SK-N-MC (cell line): ENCODE measurements at regions not wholly inside any gene's neighbourhood (a gene's known extent, or its start where the extent isn't known, plus 50 kb on each side); places are given as distances from the start of the nearest gene placed in this dataset.

ENCODE experiments used
- DNase-seq: peaks from one replicate; pipeline ENCODE4 v3.0.0-alpha.2; 2011; ENCODE audit warnings: low read depth, low spot score
- H3K27ac ChIP-seq: fragments of 200-600 bp; sonication (generic); 2 replicates; pipeline ENCODE4 v1.5.1; 2016; ENCODE audit warnings: mixed run types
- H3K36me3 ChIP-seq: fragments of 200-600 bp; sonication (generic); 2 replicates; pipeline ENCODE4 v1.6.1; 2017; ENCODE audit warnings: antibody characterized with exemption, low read length, mixed read lengths; ENCODE audit not compliant: insufficient read depth
- H3K4me3 ChIP-seq: fragments of 200-600 bp; sonication (generic); 2 replicates; pipeline ENCODE4 v1.5.1; 2016
- H3K9ac ChIP-seq: fragments of 200-600 bp; sonication (generic); 2 replicates; pipeline ENCODE4 v1.8.0; 2017; ENCODE audit warnings: mixed run types, mixed read lengths; ENCODE audit not compliant: insufficient read length
- H3K9me3 ChIP-seq: fragments of 200-600 bp; sonication (generic); 2 replicates; pipeline ENCODE4 v1.6.1; 2017; ENCODE audit warnings: low read depth, mild to moderate bottlenecking, antibody characterized with exemption, low read length, moderate library complexity, mixed read lengths
- EZH2 ChIP-seq: fragments of 200-600 bp; sonication (generic); IDR thresholded peaks from one replicate; pipeline ENCODE4 v1.6.1; 2017; ENCODE audit warnings: antibody characterized with exemption
- FOXP2 ChIP-seq: optimal IDR thresholded peaks from 2 replicates; pipeline ENCODE3; 2011; ENCODE audit warnings: mild to moderate bottlenecking, moderate library complexity; ENCODE audit not compliant: insufficient read depth; ENCODE audit errors: extremely low read length, control extremely low read depth
- POLR2AphosphoS5 ChIP-seq: IDR thresholded peaks from 2 replicates; pipeline ENCODE4 v1.6.1; 2012; ENCODE audit warnings: mild to moderate bottlenecking, low read depth, low read length, borderline replicate concordance

- Histone ChIP-seq H3K36me3 (no peaks in the 10 kb centered on the region), H3K4me3 (no peak overlapping the region), H3K9ac (no peak overlapping the region), H3K27ac (no peak overlapping the region), H3K9me3 (no peaks in the 10 kb centered on the region)
- no peak for DNase-seq
- TF ChIP-seq POLR2AphosphoS5 = no peak
- no peak for TF ChIP-seq FOXP2
- TF ChIP-seq EZH2 = no peak
Measured at GRCh38 chr6:168134560-168135201, 55.7 kb upstream of the FRMD1 start.

- H3K9ac ChIP-seq = no peak overlapping the region
- H3K9me3 ChIP-seq = no peaks in the 10 kb centered on the region
- no peak overlapping the region for H3K27ac ChIP-seq
- DNase-seq = no peak
- H3K36me3 ChIP-seq = no peaks in the 10 kb centered on the region
- TF ChIP-seq POLR2AphosphoS5 (no peak), EZH2 (no peak), FOXP2 (no peak)
- H3K4me3 ChIP-seq = no peak overlapping the region
Measured at GRCh38 chr6:168133687-168134559, 54.9 kb upstream of the FRMD1 start.

- no peak overlapping the region for H3K9ac ChIP-seq
- no peaks in the 10 kb centered on the region for H3K9me3 ChIP-seq
- no peak overlapping the region for H3K27ac ChIP-seq
- DNase-seq = no peak
- no peaks in the 10 kb centered on the region for H3K36me3 ChIP-seq
- no peak overlapping the region for H3K4me3 ChIP-seq
- TF ChIP-seq EZH2 = no peak
- TF ChIP-seq FOXP2 = no peak
- no peak for TF ChIP-seq POLR2AphosphoS5
Measured at GRCh38 chr6:168133168-168133561, 54.2 kb upstream of the FRMD1 start.

GRCh38 chr6:168132531-168133167 is 53.6 kb upstream of the FRMD1 start:
- TF ChIP-seq POLR2AphosphoS5 (no peak), FOXP2 (no peak), EZH2 (no peak)
- no peak overlapping the region for H3K27ac ChIP-seq
- H3K36me3 ChIP-seq = no peaks in the 10 kb centered on the region
- no peak for DNase-seq
- no peaks in the 10 kb centered on the region for H3K9me3 ChIP-seq
- H3K4me3 ChIP-seq = no peak overlapping the region
- no peak overlapping the region for H3K9ac ChIP-seq

- H3K9ac ChIP-seq = no peak overlapping the region
- no peaks in the 10 kb centered on the region for H3K9me3 ChIP-seq
- H3K4me3 ChIP-seq = no peak overlapping the region
- H3K27ac ChIP-seq = no peak overlapping the region
- no peaks in the 10 kb centered on the region for H3K36me3 ChIP-seq
- TF ChIP-seq EZH2 (no peak), POLR2AphosphoS5 (no peak), FOXP2 (no peak)
- DNase-seq = no peak
Measured at GRCh38 chr6:168131464-168132415, 52.7 kb upstream of the FRMD1 start.

- H3K9me3 ChIP-seq = no peaks in the 10 kb centered on the region
- DNase-seq = no peak
- H3K36me3 ChIP-seq = no peaks in the 10 kb centered on the region
- H3K4me3 ChIP-seq = no peak overlapping the region
- no peak overlapping the region for H3K9ac ChIP-seq
- no peak for TF ChIP-seq POLR2AphosphoS5
- no peak for TF ChIP-seq FOXP2
- TF ChIP-seq EZH2 = no peak
- no peak overlapping the region for H3K27ac ChIP-seq
Measured at GRCh38 chr6:168130697-168131371, 51.8 kb upstream of the FRMD1 start.

- H3K27ac ChIP-seq = no peak overlapping the region
- no peak for TF ChIP-seq EZH2
- TF ChIP-seq POLR2AphosphoS5 = no peak
- TF ChIP-seq FOXP2 = no peak
- no peaks in the 10 kb centered on the region for H3K36me3 ChIP-seq
- no peak overlapping the region for H3K4me3 ChIP-seq
- no peak for DNase-seq
- H3K9ac ChIP-seq = no peak overlapping the region
- no peaks in the 10 kb centered on the region for H3K9me3 ChIP-seq
Measured at GRCh38 chr6:168130168-168130696, 51.2 kb upstream of the FRMD1 start.
